PC-9 (cell line): ENCODE measurements at regions not wholly inside any gene's neighbourhood (a gene's known extent, or its start where the extent isn't known, plus 50 kb on each side); places are given as distances from the start of the nearest gene placed in this dataset.

Experiments
- EZH2 ChIP-seq: fragments of 200-600 bp; sonication (generic); IDR thresholded peaks from 2 replicates; pipeline ENCODE4 v1.8.0; 2017; ENCODE audit warnings: antibody characterized with exemption, low read depth
- TF ChIP-seq, protein P1 (sequence below): fragments of 200-600 bp; sonication (generic); conservative IDR thresholded peaks from 2 replicates; pipeline ENCODE4 v1.6.1; 2017; ENCODE audit warnings: mixed run types, antibody characterized with exemption, mild to moderate bottlenecking, moderate library complexity

GRCh38 chr1:243980071-243980470 lies 71.0 kb upstream of the ZBTB18 start:
- TF ChIP-seq, protein P1, sequence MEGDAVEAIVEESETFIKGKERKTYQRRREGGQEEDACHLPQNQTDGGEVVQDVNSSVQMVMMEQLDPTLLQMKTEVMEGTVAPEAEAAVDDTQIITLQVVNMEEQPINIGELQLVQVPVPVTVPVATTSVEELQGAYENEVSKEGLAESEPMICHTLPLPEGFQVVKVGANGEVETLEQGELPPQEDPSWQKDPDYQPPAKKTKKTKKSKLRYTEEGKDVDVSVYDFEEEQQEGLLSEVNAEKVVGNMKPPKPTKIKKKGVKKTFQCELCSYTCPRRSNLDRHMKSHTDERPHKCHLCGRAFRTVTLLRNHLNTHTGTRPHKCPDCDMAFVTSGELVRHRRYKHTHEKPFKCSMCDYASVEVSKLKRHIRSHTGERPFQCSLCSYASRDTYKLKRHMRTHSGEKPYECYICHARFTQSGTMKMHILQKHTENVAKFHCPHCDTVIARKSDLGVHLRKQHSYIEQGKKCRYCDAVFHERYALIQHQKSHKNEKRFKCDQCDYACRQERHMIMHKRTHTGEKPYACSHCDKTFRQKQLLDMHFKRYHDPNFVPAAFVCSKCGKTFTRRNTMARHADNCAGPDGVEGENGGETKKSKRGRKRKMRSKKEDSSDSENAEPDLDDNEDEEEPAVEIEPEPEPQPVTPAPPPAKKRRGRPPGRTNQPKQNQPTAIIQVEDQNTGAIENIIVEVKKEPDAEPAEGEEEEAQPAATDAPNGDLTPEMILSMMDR = no peak
- no peak for TF ChIP-seq EZH2
